ENCODE measurements at regions not wholly inside any gene's neighbourhood (a gene's known extent, or its start where the extent isn't known, plus 50 kb on each side); places are given as distances from the start of the nearest gene placed in this dataset.
A peak's percentile ranks its signal among the peaks of the same experiment; 100 is the strongest.

GRCh38 chr20:7285918-7286556 is 518.6 kb downstream of the BMP2 start:
- peak overlapping the region; percentile 40 for H3K4me2 ChIP-seq (ENCODE audit: control insufficient read depth, extremely low read depth, insufficient read depth, low read depth, low read length)
- FAIRE-seq, result peak; percentile 90

DNA sequence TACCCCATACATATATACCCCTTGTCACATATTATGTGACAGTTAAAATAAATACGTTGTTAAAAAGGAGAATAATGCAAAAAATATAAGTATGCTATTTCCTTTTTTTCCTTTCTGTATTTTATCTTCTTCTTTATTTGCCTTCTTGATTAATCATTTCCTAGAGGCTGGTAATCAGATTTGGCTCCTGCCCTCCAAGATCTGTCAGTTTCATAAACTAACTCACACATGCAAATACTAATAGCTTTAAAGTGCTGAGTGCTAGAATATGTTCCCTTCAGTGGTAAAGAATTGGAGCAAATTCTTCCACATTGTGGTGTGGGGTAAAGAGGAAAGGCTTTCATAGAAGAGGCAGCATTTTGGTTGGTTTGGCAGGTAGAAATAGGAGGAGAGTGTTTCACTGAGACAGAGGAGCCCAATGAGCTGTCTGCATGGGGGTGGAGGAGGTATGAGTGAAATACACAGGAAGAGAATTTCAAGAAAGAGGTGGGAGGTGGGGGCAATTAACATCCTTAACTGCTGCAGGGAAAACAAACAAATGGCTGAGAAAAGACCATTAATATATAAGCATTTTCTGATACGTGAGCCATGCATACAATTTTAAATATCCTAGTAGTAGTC is 523.9 kb downstream of the BMP2 start:
- Histone ChIP-seq H3K9me1 (ENCODE audit: control insufficient read depth, extremely low read depth, insufficient read depth, low read length) (no peaks in the 10 kb centered on the region), H2AFZ (ENCODE audit: control insufficient read depth, low read length) (no peak overlapping the region), H3K27ac (ENCODE audit: control insufficient read depth, insufficient read depth, low read length) (no peak overlapping the region), H3K27me3 (ENCODE audit: control insufficient read depth, extremely low read depth, insufficient read depth, low read length) (no peaks in the 10 kb centered on the region), H3K9me3 (ENCODE audit: control insufficient read depth, low read depth, low read length) (no peaks in the 10 kb centered on the region), H4K20me1 (ENCODE audit: control insufficient read depth, extremely low read depth, insufficient read depth, low read length) (no peaks in the 10 kb centered on the region), H3K36me3 (ENCODE audit: control insufficient read depth in 2 of 2, extremely low read depth in 1 of 2, insufficient read depth in 2 of 2, low read length in 2 of 2) (no peaks in the 10 kb centered on the region), H3K9ac (ENCODE audit: control insufficient read depth, extremely low read depth, insufficient read depth, low read length) (no peak overlapping the region), H3K4me1 (ENCODE audit: control insufficient read depth, extremely low read depth, insufficient read depth, low read length) (no peaks in the 10 kb centered on the region), H3K4me2 (ENCODE audit: control insufficient read depth, extremely low read depth, insufficient read depth, low read depth, low read length) (no peak overlapping the region), H3K79me2 (ENCODE audit: control insufficient read depth, insufficient read depth, low read length) (no peaks in the 10 kb centered on the region), H3K4me3 (ENCODE audit: control insufficient read depth in 2 of 3, extremely low read depth in 1 of 3, insufficient read depth in 2 of 3, low read depth in 1 of 3, low read length in 3 of 3) (no peak overlapping the region)
- no peak for FAIRE-seq
- DNase-seq (ENCODE audit: low read depth, low spot score), result no peak
- TF ChIP-seq EZH2 (IDR thresholded peaks at IDR 0.05; ENCODE audit: low read length), result no peak
- TF ChIP-seq, protein P1, sequence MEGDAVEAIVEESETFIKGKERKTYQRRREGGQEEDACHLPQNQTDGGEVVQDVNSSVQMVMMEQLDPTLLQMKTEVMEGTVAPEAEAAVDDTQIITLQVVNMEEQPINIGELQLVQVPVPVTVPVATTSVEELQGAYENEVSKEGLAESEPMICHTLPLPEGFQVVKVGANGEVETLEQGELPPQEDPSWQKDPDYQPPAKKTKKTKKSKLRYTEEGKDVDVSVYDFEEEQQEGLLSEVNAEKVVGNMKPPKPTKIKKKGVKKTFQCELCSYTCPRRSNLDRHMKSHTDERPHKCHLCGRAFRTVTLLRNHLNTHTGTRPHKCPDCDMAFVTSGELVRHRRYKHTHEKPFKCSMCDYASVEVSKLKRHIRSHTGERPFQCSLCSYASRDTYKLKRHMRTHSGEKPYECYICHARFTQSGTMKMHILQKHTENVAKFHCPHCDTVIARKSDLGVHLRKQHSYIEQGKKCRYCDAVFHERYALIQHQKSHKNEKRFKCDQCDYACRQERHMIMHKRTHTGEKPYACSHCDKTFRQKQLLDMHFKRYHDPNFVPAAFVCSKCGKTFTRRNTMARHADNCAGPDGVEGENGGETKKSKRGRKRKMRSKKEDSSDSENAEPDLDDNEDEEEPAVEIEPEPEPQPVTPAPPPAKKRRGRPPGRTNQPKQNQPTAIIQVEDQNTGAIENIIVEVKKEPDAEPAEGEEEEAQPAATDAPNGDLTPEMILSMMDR (optimal IDR thresholded peaks at IDR 0.05 in 1 of 3, IDR thresholded peaks at IDR 0.05 in 1 of 3, conservative IDR thresholded peaks at IDR 0.05 in 1 of 3; ENCODE audit: extremely low read depth in 1 of 3, insufficient read depth in 2 of 3, low read length in 3 of 3), result no peak
- dilution Hi-C loops (cut with MboI; ENCODE audit: extremely low pct_ligation_motif_present, low sequenced_read_pairs), result no loop called here

More at GRCh38 chr20:7285918-7286556, 518.6 kb downstream of the BMP2 start:
- Histone ChIP-seq H3K27ac (ENCODE audit: control insufficient read depth, insufficient read depth, low read length) (no peak overlapping the region), H3K79me2 (ENCODE audit: control insufficient read depth, insufficient read depth, low read length) (no peaks in the 10 kb centered on the region), H3K9ac (ENCODE audit: control insufficient read depth, extremely low read depth, insufficient read depth, low read length) (no peak overlapping the region), H3K9me1 (ENCODE audit: control insufficient read depth, extremely low read depth, insufficient read depth, low read length) (no peaks in the 10 kb centered on the region), H2AFZ (ENCODE audit: control insufficient read depth, low read length) (peak overlapping the region; percentile 58), H4K20me1 (ENCODE audit: control insufficient read depth, extremely low read depth, insufficient read depth, low read length) (no peaks in the 10 kb centered on the region), H3K9me3 (ENCODE audit: control insufficient read depth, low read depth, low read length) (no peaks in the 10 kb centered on the region), H3K4me1 (ENCODE audit: control insufficient read depth, extremely low read depth, insufficient read depth, low read length) (no peaks in the 10 kb centered on the region), H3K36me3 (ENCODE audit: control insufficient read depth in 2 of 2, extremely low read depth in 1 of 2, insufficient read depth in 2 of 2, low read length in 2 of 2) (no peaks in the 10 kb centered on the region), H3K4me3 (ENCODE audit: control insufficient read depth in 2 of 3, extremely low read depth in 1 of 3, insufficient read depth in 2 of 3, low read depth in 1 of 3, low read length in 3 of 3) (no peak overlapping the region), H3K27me3 (ENCODE audit: control insufficient read depth, extremely low read depth, insufficient read depth, low read length) (no peaks in the 10 kb centered on the region)
- TF ChIP-seq EZH2 (IDR thresholded peaks at IDR 0.05; ENCODE audit: low read length), result no peak
- TF ChIP-seq, protein P1 (optimal IDR thresholded peaks at IDR 0.05 in 1 of 3, IDR thresholded peaks at IDR 0.05 in 1 of 3, conservative IDR thresholded peaks at IDR 0.05 in 1 of 3; ENCODE audit: extremely low read depth in 1 of 3, insufficient read depth in 2 of 3, low read length in 3 of 3), result peak; percentile 81 to 91 (median 87)
- DNase-seq (ENCODE audit: low read depth, low spot score), result peak; percentile 42
- dilution Hi-C loops (cut with MboI; ENCODE audit: extremely low pct_ligation_motif_present, low sequenced_read_pairs), result no loop called here

Measured in keratinocyte (primary cell).